GM23248 (cell line): ENCODE measurements at regions not wholly inside any gene's neighbourhood (a gene's known extent, or its start where the extent isn't known, plus 50 kb on each side); places are given as distances from the start of the nearest gene placed in this dataset.

ENCODE experiments used
- DNase-seq: peaks from one replicate; pipeline ENCODE4 v3.0.0-alpha.2; 2015
- H2AFZ ChIP-seq: fragments of 200-600 bp; sonication (generic); 2 replicates; pipeline ENCODE4 v1.6.1; 2016; ENCODE audit warnings: antibody characterized with exemption
- H3F3A ChIP-seq: fragments of 200-600 bp; sonication (generic); 2 replicates; pipeline ENCODE4 v1.6.1; 2016; ENCODE audit warnings: mild to moderate bottlenecking, antibody characterized with exemption, mixed run types; ENCODE audit not compliant: insufficient read depth
- H3K27ac ChIP-seq: fragments of 200-600 bp; sonication (generic); 2 replicates; pipeline ENCODE4 v1.5.1; 2016; ENCODE audit warnings: mild to moderate bottlenecking
- H3K27me3 ChIP-seq: fragments of 200-600 bp; sonication (generic); replicated peaks from 2 replicates; pipeline ENCODE4 v1.6.1; 2016; ENCODE audit warnings: mild to moderate bottlenecking; ENCODE audit not compliant: insufficient read depth
- H3K36me3 ChIP-seq: fragments of 200-600 bp; sonication (generic); 2 replicates; pipeline ENCODE4 v1.6.1; 2016; ENCODE audit warnings: low read depth, mild to moderate bottlenecking
- H3K4me1 ChIP-seq: fragments of 200-600 bp; sonication (generic); 2 replicates; pipeline ENCODE4 v1.6.1; 2016; ENCODE audit warnings: mild to moderate bottlenecking; ENCODE audit not compliant: insufficient read depth
- H3K4me2 ChIP-seq: fragments of 200-600 bp; sonication (generic); one replicate; pipeline ENCODE4 v1.6.1; 2016; ENCODE audit warnings: mild to moderate bottlenecking; ENCODE audit not compliant: unreplicated experiment
- H3K4me3 ChIP-seq: fragments of 200-600 bp; sonication (generic); 2 replicates; pipeline ENCODE4 v1.5.1; 2016; ENCODE audit warnings: mild to moderate bottlenecking
- H3K79me2 ChIP-seq: fragments of 200-600 bp; sonication (generic); 2 replicates; pipeline ENCODE4 v1.6.1; 2016; ENCODE audit warnings: mild to moderate bottlenecking; ENCODE audit not compliant: insufficient read depth
- H3K9ac ChIP-seq: fragments of 200-600 bp; sonication (generic); 2 replicates; pipeline ENCODE4 v1.6.1; 2016; ENCODE audit warnings: mild to moderate bottlenecking
- H3K9me2 ChIP-seq: fragments of 200-600 bp; sonication (generic); 2 replicates; pipeline ENCODE4 v1.6.1; 2016; ENCODE audit warnings: mixed run types, mild to moderate bottlenecking, moderate library complexity; ENCODE audit not compliant: insufficient read depth
- H3K9me3 ChIP-seq: fragments of 200-600 bp; sonication (generic); one replicate; pipeline ENCODE4 v1.6.1; 2017; ENCODE audit warnings: low read depth
- H4K20me1 ChIP-seq: fragments of 200-600 bp; sonication (generic); 2 replicates; pipeline ENCODE4 v1.6.0; 2016; ENCODE audit not compliant: insufficient read depth
- EZH2 ChIP-seq: fragments of 200-600 bp; sonication (generic); IDR thresholded peaks from 2 replicates; pipeline ENCODE4 v1.6.1; 2018; ENCODE audit warnings: antibody characterized with exemption, mild to moderate bottlenecking; ENCODE audit not compliant: insufficient read depth, poor library complexity, severe bottlenecking
- EZH2phosphoT487 ChIP-seq: fragments of 200-600 bp; sonication (generic); IDR thresholded peaks from 2 replicates; pipeline ENCODE4 v1.6.1; 2018; ENCODE audit warnings: antibody characterized with exemption, moderate library complexity, mild to moderate bottlenecking, low read depth; ENCODE audit not compliant: insufficient read depth
- WGBS, 2 experiments: methylation state at CpG; one replicate each; pipeline ENCODE4 v1.1.6; 2015 to 2017; ENCODE audit warnings: low lambda C conversion rate in 2 of 2, low coverage in 1 of 2; ENCODE audit errors: missing lambda C conversion rate in 2 of 2; 5-methylcytosine and 5-hydroxymethylcytosine counted together
- in situ Hi-C: fragments of 300-500 bp; cut with MboI; formaldehyde crosslinking; loops from 2 replicates; pipeline ENCODE4 v1.15.0; 2020

GRCh38 chr2:65866148-65866547, 433.7 kb upstream of the SPRED2 start:
- no peak for DNase-seq
- no peaks in the 10 kb centered on the region for H3K9me2 ChIP-seq
- TF ChIP-seq EZH2phosphoT487 = no peak
- no peak overlapping the region for H3K27ac ChIP-seq
- H3K4me2 ChIP-seq = no peak overlapping the region
- H2AFZ ChIP-seq = no peak overlapping the region
- H3K79me2 ChIP-seq = no peaks in the 10 kb centered on the region
- H3K4me3 ChIP-seq = no peak overlapping the region
- no peaks in the 10 kb centered on the region for H3F3A ChIP-seq
- peaks cover 11% of the 10 kb centered on the region for H3K27me3 ChIP-seq
- in situ Hi-C loops = no loop called here
- WGBS, 2 experiments = 22 to 24% methylated on average over 3 of the region's 3 CpGs
- no peaks in the 10 kb centered on the region for H3K4me1 ChIP-seq
- no peaks in the 10 kb centered on the region for H3K36me3 ChIP-seq
- no peaks in the 10 kb centered on the region for H4K20me1 ChIP-seq
- H3K9me3 ChIP-seq = no peaks in the 10 kb centered on the region
- H3K9ac ChIP-seq = no peak overlapping the region

DNA sequence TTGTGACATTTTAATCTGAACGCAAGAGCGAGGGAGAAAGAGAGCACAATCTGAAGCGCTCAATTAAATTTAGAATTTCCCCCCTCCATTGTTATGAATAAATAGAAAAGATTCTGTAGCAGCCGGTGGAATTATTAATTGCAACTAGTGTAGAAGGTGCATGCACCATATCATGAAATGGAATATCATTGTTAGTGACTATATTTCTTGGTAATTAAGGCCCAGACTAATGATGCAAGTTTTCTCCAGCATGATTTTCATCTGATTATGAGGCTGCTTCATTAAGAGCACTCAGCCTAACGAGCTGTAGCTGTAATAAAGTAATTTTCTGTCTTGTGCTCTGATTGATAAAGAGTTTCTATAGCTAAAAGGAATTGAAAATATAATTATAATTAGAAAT, 432.2 kb upstream of the SPRED2 start:
- Histone ChIP-seq H3K4me1 (no peaks in the 10 kb centered on the region), H3K36me3 (no peaks in the 10 kb centered on the region), H3K9me3 (no peaks in the 10 kb centered on the region), H3K4me2 (no peak overlapping the region), H3K27ac (no peak overlapping the region), H2AFZ (no peak overlapping the region), H3K9ac (no peak overlapping the region), H3F3A (no peaks in the 10 kb centered on the region), H4K20me1 (no peaks in the 10 kb centered on the region), H3K9me2 (no peaks in the 10 kb centered on the region), H3K27me3 (peaks cover 11% of the 10 kb centered on the region), H3K4me3 (no peak overlapping the region), H3K79me2 (no peaks in the 10 kb centered on the region)
- in situ Hi-C loops = no loop called here
- TF ChIP-seq EZH2 (no peak), EZH2phosphoT487 (no peak)
- 33 to 40% methylated on average over 5 of the region's 5 CpGs for WGBS, 2 experiments
- no peak for DNase-seq

DNA sequence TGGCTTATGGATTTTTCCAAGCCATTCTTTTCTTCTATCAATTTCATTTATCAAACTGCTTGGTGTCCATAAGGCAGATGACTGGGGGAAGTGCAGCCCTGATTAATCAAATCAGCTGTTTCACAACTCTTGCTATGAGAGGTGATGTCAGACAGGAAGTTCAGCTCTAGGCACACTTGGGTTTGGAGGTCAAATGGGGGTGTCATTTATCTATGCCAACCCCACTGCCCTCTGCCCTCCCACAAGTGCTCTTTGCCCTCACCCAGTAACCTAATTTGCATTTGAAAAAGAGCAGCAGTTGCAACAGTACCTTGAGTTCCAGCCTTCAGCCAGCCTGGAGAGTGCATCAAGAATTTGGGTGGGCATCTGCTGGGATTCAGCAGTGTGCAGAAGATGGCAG, 431.3 kb upstream of the SPRED2 start:
- no peaks in the 10 kb centered on the region for H3K4me1 ChIP-seq
- no peaks in the 10 kb centered on the region for H4K20me1 ChIP-seq
- no peak overlapping the region for H3K4me3 ChIP-seq
- no peaks in the 10 kb centered on the region for H3K9me2 ChIP-seq
- H3K27ac ChIP-seq = no peak overlapping the region
- H3K4me2 ChIP-seq = no peak overlapping the region
- no peak overlapping the region for H3K9ac ChIP-seq
- H3K9me3 ChIP-seq = no peaks in the 10 kb centered on the region
- H3K79me2 ChIP-seq = no peaks in the 10 kb centered on the region
- no peaks in the 10 kb centered on the region for H3F3A ChIP-seq
- no peak for TF ChIP-seq EZH2phosphoT487
- no peak for TF ChIP-seq EZH2
- no peaks in the 10 kb centered on the region for H3K36me3 ChIP-seq
- H3K27me3 ChIP-seq = peaks cover 11% of the 10 kb centered on the region
- H2AFZ ChIP-seq = no peak overlapping the region
- in situ Hi-C loops = no loop called here
- DNase-seq = no peak

- no peak for DNase-seq
- H3K79me2 ChIP-seq = no peaks in the 10 kb centered on the region
- H3K9ac ChIP-seq = no peak overlapping the region
- H3K9me2 ChIP-seq = no peaks in the 10 kb centered on the region
- 54 to 65% methylated on average over 3 of the region's 3 CpGs for WGBS, 2 experiments
- no peaks in the 10 kb centered on the region for H3K4me1 ChIP-seq
- no peaks in the 10 kb centered on the region for H4K20me1 ChIP-seq
- no peaks in the 10 kb centered on the region for H3K36me3 ChIP-seq
- H3K9me3 ChIP-seq = no peaks in the 10 kb centered on the region
- H2AFZ ChIP-seq = no peak overlapping the region
- TF ChIP-seq EZH2 (no peak), EZH2phosphoT487 (no peak)
- no peaks in the 10 kb centered on the region; the same call in 1 of the 2 replicates for H3K27me3 ChIP-seq
- no peak overlapping the region for H3K4me3 ChIP-seq
- no peak overlapping the region for H3K27ac ChIP-seq
- in situ Hi-C loops = no loop called here
- no peak overlapping the region for H3K4me2 ChIP-seq
- no peaks in the 10 kb centered on the region for H3F3A ChIP-seq
These were observed 424.5 kb upstream of the SPRED2 start for GRCh38 chr2:65856928-65857327.

- DNase-seq = no peak
- H3K79me2 ChIP-seq = no peaks in the 10 kb centered on the region
- no peak overlapping the region for H3K4me2 ChIP-seq
- TF ChIP-seq EZH2 (no peak), EZH2phosphoT487 (no peak)
- H3K9me2 ChIP-seq = no peaks in the 10 kb centered on the region
- H3K36me3 ChIP-seq = no peaks in the 10 kb centered on the region
- H3K27ac ChIP-seq = no peak overlapping the region
- no peaks in the 10 kb centered on the region for H3K4me1 ChIP-seq
- no peaks in the 10 kb centered on the region for H3K27me3 ChIP-seq
- no peak overlapping the region for H3K4me3 ChIP-seq
- H3K9ac ChIP-seq = no peak overlapping the region
- in situ Hi-C loops = no loop called here
- no peak overlapping the region for H2AFZ ChIP-seq
- H3K9me3 ChIP-seq = no peaks in the 10 kb centered on the region
- H3F3A ChIP-seq = no peaks in the 10 kb centered on the region
- H4K20me1 ChIP-seq = no peaks in the 10 kb centered on the region
These were observed 424.0 kb upstream of the SPRED2 start for GRCh38 chr2:65856423-65856822.
